GM12872 (cell line): ENCODE measurements at regions not wholly inside any gene's neighbourhood (a gene's known extent, or its start where the extent isn't known, plus 50 kb on each side); places are given as distances from the start of the nearest gene placed in this dataset.

ENCODE experiments used
- TF ChIP-seq, protein P1 (sequence below): IDR thresholded peaks from 3 replicates; pipeline ENCODE4 v1.5.1; 2011; ENCODE audit warnings: low read depth, mild to moderate bottlenecking, low read length, moderate library complexity; ENCODE audit not compliant: insufficient read depth

DNA sequence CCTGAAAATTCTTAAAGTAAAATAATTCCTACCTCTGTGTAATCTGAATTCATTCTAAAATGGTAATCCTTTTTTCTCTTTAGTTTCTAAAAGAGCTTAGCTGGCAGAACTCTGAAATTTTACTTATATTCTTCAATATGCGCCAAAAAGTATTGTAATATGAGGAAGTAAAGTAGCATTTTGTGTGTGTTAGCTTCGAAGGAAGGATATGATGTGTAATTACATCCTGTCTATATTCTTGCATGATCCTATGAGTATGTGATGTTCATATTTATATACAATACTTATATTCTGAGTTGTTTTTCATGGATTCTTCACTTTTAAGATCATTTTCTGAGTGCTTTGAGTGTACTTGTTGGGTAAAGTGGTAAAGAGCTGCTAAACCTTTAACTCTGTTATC, 402.9 kb upstream of the PKDCC start:
- TF ChIP-seq, protein P1, sequence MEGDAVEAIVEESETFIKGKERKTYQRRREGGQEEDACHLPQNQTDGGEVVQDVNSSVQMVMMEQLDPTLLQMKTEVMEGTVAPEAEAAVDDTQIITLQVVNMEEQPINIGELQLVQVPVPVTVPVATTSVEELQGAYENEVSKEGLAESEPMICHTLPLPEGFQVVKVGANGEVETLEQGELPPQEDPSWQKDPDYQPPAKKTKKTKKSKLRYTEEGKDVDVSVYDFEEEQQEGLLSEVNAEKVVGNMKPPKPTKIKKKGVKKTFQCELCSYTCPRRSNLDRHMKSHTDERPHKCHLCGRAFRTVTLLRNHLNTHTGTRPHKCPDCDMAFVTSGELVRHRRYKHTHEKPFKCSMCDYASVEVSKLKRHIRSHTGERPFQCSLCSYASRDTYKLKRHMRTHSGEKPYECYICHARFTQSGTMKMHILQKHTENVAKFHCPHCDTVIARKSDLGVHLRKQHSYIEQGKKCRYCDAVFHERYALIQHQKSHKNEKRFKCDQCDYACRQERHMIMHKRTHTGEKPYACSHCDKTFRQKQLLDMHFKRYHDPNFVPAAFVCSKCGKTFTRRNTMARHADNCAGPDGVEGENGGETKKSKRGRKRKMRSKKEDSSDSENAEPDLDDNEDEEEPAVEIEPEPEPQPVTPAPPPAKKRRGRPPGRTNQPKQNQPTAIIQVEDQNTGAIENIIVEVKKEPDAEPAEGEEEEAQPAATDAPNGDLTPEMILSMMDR = no peak

GRCh38 chr2:41647468-41648050, 400.3 kb upstream of the PKDCC start:
- TF ChIP-seq, protein P1 = no peak

- TF ChIP-seq, protein P1 = no peak
Observed at GRCh38 chr2:41657226-41657625, 390.6 kb upstream of the PKDCC start.

- TF ChIP-seq, protein P1 = no peak
Observed at GRCh38 chr2:41659758-41660157, 388.1 kb upstream of the PKDCC start.

DNA sequence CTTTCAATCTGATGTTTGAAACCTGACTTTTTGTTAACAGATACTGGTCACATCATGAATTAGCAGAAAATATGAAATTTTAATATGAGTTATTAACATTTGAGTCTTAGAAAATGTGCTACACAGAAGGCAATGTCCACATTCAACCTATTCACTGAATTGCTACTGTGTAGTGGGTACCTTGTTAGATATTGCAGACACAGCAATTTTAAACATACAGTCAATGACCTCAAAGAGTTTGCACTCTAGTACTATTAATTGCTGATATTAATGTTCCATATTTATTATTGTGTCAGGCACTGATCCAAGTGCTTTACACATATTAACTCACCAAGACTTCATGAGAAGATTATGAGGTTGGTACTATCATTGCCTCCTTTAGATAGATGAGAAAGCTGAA, 385.4 kb upstream of the PKDCC start:
- TF ChIP-seq, protein P1 = no peak

DNA sequence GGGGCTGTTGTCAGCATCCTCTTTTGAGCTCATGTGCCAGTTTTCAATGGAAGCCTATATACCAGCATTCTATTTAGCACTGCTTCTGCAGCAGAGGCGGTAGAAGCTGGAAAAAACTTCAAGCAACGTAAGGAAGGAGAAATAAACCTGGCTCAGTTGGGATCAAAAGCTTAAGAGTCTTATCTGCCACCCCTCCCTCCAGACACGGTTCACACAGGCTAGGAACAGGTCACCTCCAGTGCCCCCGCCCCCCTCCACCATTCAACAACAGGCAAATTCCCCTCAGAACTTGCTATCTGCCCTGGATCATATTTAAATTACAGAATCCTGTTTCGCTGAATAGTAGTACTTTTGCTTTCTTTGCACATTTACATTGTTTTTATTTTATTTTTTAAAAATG, 384.8 kb upstream of the PKDCC start:
- TF ChIP-seq, protein P1 = no peak

- TF ChIP-seq, protein P1 = no peak
Observed at GRCh38 chr2:41668529-41668928, 379.3 kb upstream of the PKDCC start.
